ENCODE measurements at regions not wholly inside any gene's neighbourhood (a gene's known extent, or its start where the extent isn't known, plus 50 kb on each side); places are given as distances from the start of the nearest gene placed in this dataset.

DNA sequence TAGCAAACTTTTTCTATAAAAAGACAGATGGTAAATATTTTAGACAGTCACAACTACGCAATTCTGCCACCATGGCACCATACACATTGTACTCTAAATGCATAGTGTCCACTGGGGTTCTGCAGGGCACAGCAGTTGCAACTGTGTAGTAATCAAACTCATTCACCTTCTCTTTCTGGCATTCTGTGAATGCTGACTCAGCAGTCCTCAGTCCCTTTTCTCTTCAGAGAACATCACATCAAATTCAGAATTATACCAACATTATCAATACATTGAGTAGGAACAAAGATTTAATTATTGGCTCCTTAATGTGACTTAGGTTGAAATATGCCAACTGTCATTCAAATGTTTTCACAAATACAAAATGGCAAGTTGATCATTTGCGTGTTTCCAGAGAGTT is 74.2 kb upstream of the N4BP1 start:
- TF ChIP-seq, protein P1, sequence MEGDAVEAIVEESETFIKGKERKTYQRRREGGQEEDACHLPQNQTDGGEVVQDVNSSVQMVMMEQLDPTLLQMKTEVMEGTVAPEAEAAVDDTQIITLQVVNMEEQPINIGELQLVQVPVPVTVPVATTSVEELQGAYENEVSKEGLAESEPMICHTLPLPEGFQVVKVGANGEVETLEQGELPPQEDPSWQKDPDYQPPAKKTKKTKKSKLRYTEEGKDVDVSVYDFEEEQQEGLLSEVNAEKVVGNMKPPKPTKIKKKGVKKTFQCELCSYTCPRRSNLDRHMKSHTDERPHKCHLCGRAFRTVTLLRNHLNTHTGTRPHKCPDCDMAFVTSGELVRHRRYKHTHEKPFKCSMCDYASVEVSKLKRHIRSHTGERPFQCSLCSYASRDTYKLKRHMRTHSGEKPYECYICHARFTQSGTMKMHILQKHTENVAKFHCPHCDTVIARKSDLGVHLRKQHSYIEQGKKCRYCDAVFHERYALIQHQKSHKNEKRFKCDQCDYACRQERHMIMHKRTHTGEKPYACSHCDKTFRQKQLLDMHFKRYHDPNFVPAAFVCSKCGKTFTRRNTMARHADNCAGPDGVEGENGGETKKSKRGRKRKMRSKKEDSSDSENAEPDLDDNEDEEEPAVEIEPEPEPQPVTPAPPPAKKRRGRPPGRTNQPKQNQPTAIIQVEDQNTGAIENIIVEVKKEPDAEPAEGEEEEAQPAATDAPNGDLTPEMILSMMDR (IDR thresholded peaks at IDR 0.05): no peak
- TF ChIP-seq POLR2A (IDR thresholded peaks at IDR 0.05): no peak

All from esophagus squamous epithelium (tissue), 4 donors.